ENCODE measurements at regions not wholly inside any gene's neighbourhood (a gene's known extent, or its start where the extent isn't known, plus 50 kb on each side); places are given as distances from the start of the nearest gene placed in this dataset.
A peak's percentile ranks its signal among the peaks of the same experiment; 100 is the strongest.

DNA sequence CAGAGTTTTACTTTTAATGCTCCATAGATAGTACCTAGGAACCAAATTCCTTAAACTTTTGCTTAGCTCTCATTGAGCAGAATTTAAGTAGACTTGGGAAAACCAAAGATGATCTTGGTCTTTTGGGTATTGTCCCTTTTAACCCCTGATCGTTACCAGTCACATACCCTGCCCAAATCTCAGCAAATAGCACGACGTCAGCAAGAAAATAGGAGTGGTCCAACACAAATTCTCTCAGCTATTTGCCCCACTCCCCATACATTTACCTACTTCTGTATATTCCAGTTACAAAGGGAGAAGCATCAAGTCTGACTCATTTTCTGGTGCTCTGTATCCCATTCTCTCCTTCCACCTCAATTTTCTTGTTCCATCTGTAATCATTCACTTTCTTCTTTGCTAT lies 387.3 kb downstream of the CCDC85A start:
- no peak for TF ChIP-seq RARB (CRISPR knock-in tag; IDR thresholded peaks at IDR 0.05)
- TF ChIP-seq, protein P1, sequence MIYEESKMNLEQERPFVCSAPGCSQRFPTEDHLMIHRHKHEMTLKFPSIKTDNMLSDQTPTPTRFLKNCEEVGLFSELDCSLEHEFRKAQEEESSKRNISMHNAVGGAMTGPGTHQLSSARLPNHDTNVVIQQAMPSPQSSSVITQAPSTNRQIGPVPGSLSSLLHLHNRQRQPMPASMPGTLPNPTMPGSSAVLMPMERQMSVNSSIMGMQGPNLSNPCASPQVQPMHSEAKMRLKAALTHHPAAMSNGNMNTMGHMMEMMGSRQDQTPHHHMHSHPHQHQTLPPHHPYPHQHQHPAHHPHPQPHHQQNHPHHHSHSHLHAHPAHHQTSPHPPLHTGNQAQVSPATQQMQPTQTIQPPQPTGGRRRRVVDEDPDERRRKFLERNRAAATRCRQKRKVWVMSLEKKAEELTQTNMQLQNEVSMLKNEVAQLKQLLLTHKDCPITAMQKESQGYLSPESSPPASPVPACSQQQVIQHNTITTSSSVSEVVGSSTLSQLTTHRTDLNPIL (CRISPR knock-in tag; IDR thresholded peaks at IDR 0.05; ENCODE audit: low read depth), result no peak
- no peak for ATAC-seq

GRCh38 chr2:56576001-56576400 lies 392.2 kb downstream of the CCDC85A start:
- TF ChIP-seq, protein P1 (CRISPR knock-in tag; IDR thresholded peaks at IDR 0.05; ENCODE audit: low read depth), result no peak
- TF ChIP-seq TOX (CRISPR knock-in tag; IDR thresholded peaks at IDR 0.05; ENCODE audit: borderline replicate concordance) (no peak), ZC3H10 (CRISPR knock-in tag; IDR thresholded peaks at IDR 0.05) (no peak), ZFP3 (CRISPR knock-in tag; IDR thresholded peaks at IDR 0.05) (no peak), CSRNP3 (CRISPR knock-in tag; IDR thresholded peaks at IDR 0.05) (no peak)
- TF ChIP-seq, protein P2, sequence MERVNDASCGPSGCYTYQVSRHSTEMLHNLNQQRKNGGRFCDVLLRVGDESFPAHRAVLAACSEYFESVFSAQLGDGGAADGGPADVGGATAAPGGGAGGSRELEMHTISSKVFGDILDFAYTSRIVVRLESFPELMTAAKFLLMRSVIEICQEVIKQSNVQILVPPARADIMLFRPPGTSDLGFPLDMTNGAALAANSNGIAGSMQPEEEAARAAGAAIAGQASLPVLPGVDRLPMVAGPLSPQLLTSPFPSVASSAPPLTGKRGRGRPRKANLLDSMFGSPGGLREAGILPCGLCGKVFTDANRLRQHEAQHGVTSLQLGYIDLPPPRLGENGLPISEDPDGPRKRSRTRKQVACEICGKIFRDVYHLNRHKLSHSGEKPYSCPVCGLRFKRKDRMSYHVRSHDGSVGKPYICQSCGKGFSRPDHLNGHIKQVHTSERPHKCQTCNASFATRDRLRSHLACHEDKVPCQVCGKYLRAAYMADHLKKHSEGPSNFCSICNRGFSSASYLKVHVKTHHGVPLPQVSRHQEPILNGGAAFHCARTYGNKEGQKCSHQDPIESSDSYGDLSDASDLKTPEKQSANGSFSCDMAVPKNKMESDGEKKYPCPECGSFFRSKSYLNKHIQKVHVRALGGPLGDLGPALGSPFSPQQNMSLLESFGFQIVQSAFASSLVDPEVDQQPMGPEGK (CRISPR knock-in tag; IDR thresholded peaks at IDR 0.05; ENCODE audit: borderline replicate concordance), result no peak
- ATAC-seq, result no peak

GRCh38 chr2:56580242-56580641 lies 396.5 kb downstream of the CCDC85A start:
- peak; percentile 91 for ATAC-seq
- TF ChIP-seq, protein P2 (CRISPR knock-in tag; IDR thresholded peaks at IDR 0.05; ENCODE audit: borderline replicate concordance), result no peak
- TF ChIP-seq ISL1 (CRISPR knock-in tag; IDR thresholded peaks at IDR 0.05), result peak; percentile 54

GRCh38 chr2:56582570-56582969 lies 398.8 kb downstream of the CCDC85A start:
- ATAC-seq, result no peak
- TF ChIP-seq ZC3H10 (CRISPR knock-in tag; IDR thresholded peaks at IDR 0.05), result no peak
- no peak for TF ChIP-seq ARNTL (CRISPR knock-in tag; IDR thresholded peaks at IDR 0.05; ENCODE audit: borderline replicate concordance, low read depth)
- TF ChIP-seq, protein P3, sequence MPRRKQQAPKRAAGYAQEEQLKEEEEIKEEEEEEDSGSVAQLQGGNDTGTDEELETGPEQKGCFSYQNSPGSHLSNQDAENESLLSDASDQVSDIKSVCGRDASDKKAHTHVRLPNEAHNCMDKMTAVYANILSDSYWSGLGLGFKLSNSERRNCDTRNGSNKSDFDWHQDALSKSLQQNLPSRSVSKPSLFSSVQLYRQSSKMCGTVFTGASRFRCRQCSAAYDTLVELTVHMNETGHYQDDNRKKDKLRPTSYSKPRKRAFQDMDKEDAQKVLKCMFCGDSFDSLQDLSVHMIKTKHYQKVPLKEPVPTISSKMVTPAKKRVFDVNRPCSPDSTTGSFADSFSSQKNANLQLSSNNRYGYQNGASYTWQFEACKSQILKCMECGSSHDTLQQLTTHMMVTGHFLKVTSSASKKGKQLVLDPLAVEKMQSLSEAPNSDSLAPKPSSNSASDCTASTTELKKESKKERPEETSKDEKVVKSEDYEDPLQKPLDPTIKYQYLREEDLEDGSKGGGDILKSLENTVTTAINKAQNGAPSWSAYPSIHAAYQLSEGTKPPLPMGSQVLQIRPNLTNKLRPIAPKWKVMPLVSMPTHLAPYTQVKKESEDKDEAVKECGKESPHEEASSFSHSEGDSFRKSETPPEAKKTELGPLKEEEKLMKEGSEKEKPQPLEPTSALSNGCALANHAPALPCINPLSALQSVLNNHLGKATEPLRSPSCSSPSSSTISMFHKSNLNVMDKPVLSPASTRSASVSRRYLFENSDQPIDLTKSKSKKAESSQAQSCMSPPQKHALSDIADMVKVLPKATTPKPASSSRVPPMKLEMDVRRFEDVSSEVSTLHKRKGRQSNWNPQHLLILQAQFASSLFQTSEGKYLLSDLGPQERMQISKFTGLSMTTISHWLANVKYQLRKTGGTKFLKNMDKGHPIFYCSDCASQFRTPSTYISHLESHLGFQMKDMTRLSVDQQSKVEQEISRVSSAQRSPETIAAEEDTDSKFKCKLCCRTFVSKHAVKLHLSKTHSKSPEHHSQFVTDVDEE (CRISPR knock-in tag; IDR thresholded peaks at IDR 0.05), result no peak
- no peak for TF ChIP-seq ZNF565 (CRISPR knock-in tag; conservative IDR thresholded peaks at IDR 0.05; ENCODE audit: low read depth)
- no peak for TF ChIP-seq RARB (CRISPR knock-in tag; IDR thresholded peaks at IDR 0.05)
- TF ChIP-seq OSR1 (CRISPR knock-in tag; IDR thresholded peaks at IDR 0.05), result no peak

DNA sequence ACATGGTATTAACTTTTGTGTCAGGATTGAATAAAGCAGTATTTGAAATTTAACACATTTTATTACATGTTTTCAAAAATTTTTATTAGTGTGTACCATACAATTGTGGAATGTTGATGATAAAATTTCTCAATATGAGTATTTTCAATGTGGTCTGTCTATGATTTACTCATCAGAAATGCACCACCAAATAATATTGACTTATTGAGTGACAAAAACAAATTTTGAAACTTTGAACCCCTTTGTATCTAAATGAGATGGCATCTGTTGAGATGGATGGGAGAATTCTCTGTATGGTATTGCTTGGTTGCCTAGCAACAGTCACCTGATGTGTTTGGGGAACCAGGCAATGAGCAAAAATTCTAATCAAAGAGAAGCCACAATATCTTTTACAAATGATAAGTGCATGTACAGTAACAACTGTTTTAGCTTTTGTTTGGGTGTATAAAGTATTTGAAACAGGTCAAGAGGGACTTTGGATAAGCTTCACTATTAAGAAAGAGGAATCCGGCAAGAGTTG lies 400.1 kb downstream of the CCDC85A start:
- ATAC-seq, result no peak
- TF ChIP-seq TOX (CRISPR knock-in tag; IDR thresholded peaks at IDR 0.05; ENCODE audit: borderline replicate concordance), result no peak
- no peak for TF ChIP-seq ARNTL (CRISPR knock-in tag; IDR thresholded peaks at IDR 0.05; ENCODE audit: borderline replicate concordance, low read depth)
- TF ChIP-seq SNAI2 (CRISPR knock-in tag; IDR thresholded peaks at IDR 0.05), result no peak
- TF ChIP-seq, protein P2 (CRISPR knock-in tag; IDR thresholded peaks at IDR 0.05; ENCODE audit: borderline replicate concordance), result no peak
- TF ChIP-seq TCF4 (CRISPR knock-in tag; IDR thresholded peaks at IDR 0.05; ENCODE audit: borderline replicate concordance), result no peak
- TF ChIP-seq CSRNP3 (CRISPR knock-in tag; IDR thresholded peaks at IDR 0.05), result no peak
- TF ChIP-seq POU6F1 (CRISPR knock-in tag; IDR thresholded peaks at IDR 0.05; ENCODE audit: borderline replicate concordance, low read depth), result no peak
- no peak for TF ChIP-seq BACH2 (CRISPR knock-in tag; IDR thresholded peaks at IDR 0.05; ENCODE audit: borderline replicate concordance)

All from SK-N-SH treated with all-trans-retinoic acid at 6 μM for 48 hours (cell line).